Neural crest cell (in vitro differentiated cells): ENCODE measurements at regions not wholly inside any gene's neighbourhood (a gene's known extent, or its start where the extent isn't known, plus 50 kb on each side); places are given as distances from the start of the nearest gene placed in this dataset.
A peak's percentile ranks its signal among the peaks of the same experiment; 100 is the strongest.

Experiments used
- DNase-seq: peaks from one replicate; pipeline ENCODE4 v3.0.0; 2021; ENCODE audit warnings: low read depth, mixed read lengths, low spot score
- H3K27ac Mint-ChIP-seq: one replicate; pipeline ENCODE4 v1.8.0; 2021; ENCODE audit warnings: mild to moderate bottlenecking, mixed read lengths; ENCODE audit not compliant: unreplicated experiment
- H3K27me3 Mint-ChIP-seq: 2 replicates; pipeline ENCODE4 v1.8.0; 2021; ENCODE audit warnings: low read depth, mild to moderate bottlenecking, mixed read lengths
- H3K36me3 Mint-ChIP-seq: 2 replicates; pipeline ENCODE4 v1.8.0; 2021; ENCODE audit warnings: low read depth, mild to moderate bottlenecking, mixed read lengths
- H3K4me1 Mint-ChIP-seq: 2 replicates; pipeline ENCODE4 v1.8.0; 2021; ENCODE audit warnings: mixed read lengths
- H3K4me3 Mint-ChIP-seq: one replicate; pipeline ENCODE4 v1.8.0; 2021; ENCODE audit warnings: mild to moderate bottlenecking, mixed read lengths
- H3K9me3 Mint-ChIP-seq: 2 replicates; pipeline ENCODE4 v1.8.0; 2021; ENCODE audit warnings: mixed read lengths
- TF ChIP-seq, protein P1 (sequence below): fragments of 200-600 bp; sonication (generic); conservative IDR thresholded peaks from 2 replicates; pipeline ENCODE4 v1.5.0; 2021; ENCODE audit warnings: antibody characterized with exemption, mild to moderate bottlenecking

GRCh38 chr12:25761356-25761755 is 197.1 kb upstream of the RASSF8 start:
- TF ChIP-seq, protein P1, sequence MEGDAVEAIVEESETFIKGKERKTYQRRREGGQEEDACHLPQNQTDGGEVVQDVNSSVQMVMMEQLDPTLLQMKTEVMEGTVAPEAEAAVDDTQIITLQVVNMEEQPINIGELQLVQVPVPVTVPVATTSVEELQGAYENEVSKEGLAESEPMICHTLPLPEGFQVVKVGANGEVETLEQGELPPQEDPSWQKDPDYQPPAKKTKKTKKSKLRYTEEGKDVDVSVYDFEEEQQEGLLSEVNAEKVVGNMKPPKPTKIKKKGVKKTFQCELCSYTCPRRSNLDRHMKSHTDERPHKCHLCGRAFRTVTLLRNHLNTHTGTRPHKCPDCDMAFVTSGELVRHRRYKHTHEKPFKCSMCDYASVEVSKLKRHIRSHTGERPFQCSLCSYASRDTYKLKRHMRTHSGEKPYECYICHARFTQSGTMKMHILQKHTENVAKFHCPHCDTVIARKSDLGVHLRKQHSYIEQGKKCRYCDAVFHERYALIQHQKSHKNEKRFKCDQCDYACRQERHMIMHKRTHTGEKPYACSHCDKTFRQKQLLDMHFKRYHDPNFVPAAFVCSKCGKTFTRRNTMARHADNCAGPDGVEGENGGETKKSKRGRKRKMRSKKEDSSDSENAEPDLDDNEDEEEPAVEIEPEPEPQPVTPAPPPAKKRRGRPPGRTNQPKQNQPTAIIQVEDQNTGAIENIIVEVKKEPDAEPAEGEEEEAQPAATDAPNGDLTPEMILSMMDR: no peak
- H3K4me3 Mint-ChIP-seq: no peak overlapping the region
- no peaks in the 10 kb centered on the region for H3K4me1 Mint-ChIP-seq
- H3K36me3 Mint-ChIP-seq: no peaks in the 10 kb centered on the region
- peak overlapping the region; percentile 23 for H3K27ac Mint-ChIP-seq
- peaks cover 3% of the 10 kb centered on the region for H3K9me3 Mint-ChIP-seq
- no peaks in the 10 kb centered on the region for H3K27me3 Mint-ChIP-seq
- DNase-seq: no peak

DNA sequence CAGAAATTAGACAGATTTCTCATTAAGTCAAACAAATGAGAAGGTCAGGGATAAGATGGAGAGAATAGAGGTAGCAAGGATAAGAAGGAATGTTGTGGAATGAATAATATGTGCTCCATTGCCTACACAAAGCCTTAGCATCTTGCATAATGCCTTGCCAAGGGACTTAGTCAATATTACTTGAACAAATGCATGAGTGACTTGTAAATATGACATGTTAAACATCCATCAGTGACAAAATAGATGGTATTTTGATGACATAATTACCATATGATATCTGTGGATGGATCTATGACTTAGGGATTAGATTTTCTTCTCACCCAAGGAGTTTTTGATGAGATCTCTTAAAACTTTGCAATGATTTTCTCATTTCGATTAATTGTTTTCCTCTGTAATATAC is 194.1 kb upstream of the RASSF8 start:
- TF ChIP-seq, protein P1: no peak
- Mint-ChIP-seq H3K36me3 (no peaks in the 10 kb centered on the region), H3K4me3 (no peak overlapping the region), H3K27me3 (no peaks in the 10 kb centered on the region), H3K9me3 (peaks cover 3% of the 10 kb centered on the region), H3K27ac (no peak overlapping the region), H3K4me1 (no peaks in the 10 kb centered on the region)
- DNase-seq: no peak

DNA sequence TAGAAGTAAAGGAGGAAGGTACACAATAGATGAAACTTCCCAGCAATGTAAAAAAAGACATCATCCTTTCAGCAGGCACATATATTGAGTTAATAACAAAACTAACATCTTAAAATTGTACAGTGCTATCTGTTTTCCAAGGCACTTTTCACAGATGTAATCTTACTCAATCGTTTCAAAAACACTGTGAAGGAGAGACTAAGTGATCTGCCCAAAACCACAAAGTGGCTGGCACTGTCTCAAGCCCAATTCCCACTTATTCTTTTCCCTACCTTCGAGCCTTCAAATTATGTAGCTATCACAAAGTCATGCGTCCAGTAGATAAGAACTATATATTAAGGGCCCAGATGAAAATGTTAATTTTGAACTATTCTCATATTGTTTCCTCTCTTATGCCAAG is 193.6 kb upstream of the RASSF8 start:
- no peak for DNase-seq
- Mint-ChIP-seq H3K36me3 (no peaks in the 10 kb centered on the region), H3K4me1 (no peaks in the 10 kb centered on the region), H3K27ac (no peak overlapping the region), H3K9me3 (peaks cover 3% of the 10 kb centered on the region), H3K27me3 (no peaks in the 10 kb centered on the region), H3K4me3 (no peak overlapping the region)
- TF ChIP-seq, protein P1: no peak

DNA sequence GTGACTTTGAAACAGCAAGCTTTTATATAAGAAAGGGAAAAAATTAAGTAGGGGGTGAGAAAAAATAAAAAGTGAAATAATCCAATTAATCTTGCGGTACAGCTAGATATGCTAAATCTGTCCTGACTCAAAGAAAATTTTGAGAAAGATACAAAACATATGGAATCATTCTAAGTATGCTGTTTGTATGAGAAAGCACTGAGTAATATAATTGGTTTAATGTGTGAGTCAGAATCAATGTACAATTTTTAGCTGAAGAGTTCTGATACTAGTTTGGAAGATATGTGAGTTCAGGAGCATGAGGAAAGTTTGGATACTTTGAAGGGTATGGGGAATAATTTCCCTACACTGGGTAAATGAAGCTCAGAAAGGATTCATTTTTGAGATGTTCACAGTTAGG is 190.9 kb upstream of the RASSF8 start:
- Mint-ChIP-seq H3K27me3 (no peaks in the 10 kb centered on the region), H3K9me3 (peaks cover 3% of the 10 kb centered on the region), H3K36me3 (no peaks in the 10 kb centered on the region), H3K27ac (no peak overlapping the region), H3K4me3 (no peak overlapping the region), H3K4me1 (no peaks in the 10 kb centered on the region)
- TF ChIP-seq, protein P1: no peak
- DNase-seq: no peak

GRCh38 chr12:25768151-25768550 is 190.3 kb upstream of the RASSF8 start:
- Mint-ChIP-seq H3K27me3 (no peaks in the 10 kb centered on the region), H3K27ac (no peak overlapping the region), H3K36me3 (no peaks in the 10 kb centered on the region), H3K4me1 (no peaks in the 10 kb centered on the region), H3K4me3 (no peak overlapping the region), H3K9me3 (peaks cover 2% of the 10 kb centered on the region)
- no peak for DNase-seq
- TF ChIP-seq, protein P1: no peak
